Endodermal cell (in vitro differentiated cells): ENCODE measurements at regions not wholly inside any gene's neighbourhood (a gene's known extent, or its start where the extent isn't known, plus 50 kb on each side); places are given as distances from the start of the nearest gene placed in this dataset.

ENCODE experiments used
- DNase-seq: peaks from one replicate; pipeline ENCODE4 v3.0.0-alpha.2; 2017
- H3K27ac ChIP-seq: 2 replicates; pipeline ENCODE4 v1.5.1; 2013; ENCODE audit warnings: mild to moderate bottlenecking, low read depth, low read length, moderate library complexity
- H3K27me3 ChIP-seq: 2 replicates; pipeline ENCODE4 v1.6.1; 2013; ENCODE audit warnings: mild to moderate bottlenecking, low read length, moderate library complexity; ENCODE audit not compliant: insufficient read depth, control insufficient read depth, poor library complexity, severe bottlenecking
- H3K36me3 ChIP-seq: 2 replicates; pipeline ENCODE4 v1.7.0; 2013; ENCODE audit warnings: mild to moderate bottlenecking, low read length, moderate library complexity; ENCODE audit not compliant: control insufficient read depth, insufficient read depth
- H3K4me1 ChIP-seq: one replicate; pipeline ENCODE4 v1.7.0; 2013; ENCODE audit warnings: low read length; ENCODE audit not compliant: control insufficient read depth, insufficient read depth
- H3K4me3 ChIP-seq: 2 replicates; pipeline ENCODE4 v1.5.1; 2013; ENCODE audit warnings: mild to moderate bottlenecking, low read length, moderate library complexity
- H3K9ac ChIP-seq: 2 replicates; pipeline ENCODE4 v1.6.1; 2013; ENCODE audit warnings: mild to moderate bottlenecking, low read length, moderate library complexity; ENCODE audit not compliant: poor library complexity, severe bottlenecking; ENCODE audit errors: extremely low read depth
- H3K9me3 ChIP-seq: 2 replicates; pipeline ENCODE4 v1.6.1; 2013; ENCODE audit warnings: mild to moderate bottlenecking, low read length, moderate library complexity; ENCODE audit not compliant: control insufficient read depth
- H3K27ac Mint-ChIP-seq: 2 replicates; pipeline ENCODE4 v1.8.0; 2020; ENCODE audit warnings: mixed read lengths
- H3K27me3 Mint-ChIP-seq: 2 replicates; pipeline ENCODE4 v1.8.0; 2021; ENCODE audit warnings: mild to moderate bottlenecking, mixed read lengths; ENCODE audit not compliant: insufficient read depth
- H3K36me3 Mint-ChIP-seq: 2 replicates; pipeline ENCODE4 v1.8.0; 2020; ENCODE audit warnings: low read depth, mixed read lengths
- H3K4me1 Mint-ChIP-seq: 2 replicates; pipeline ENCODE4 v1.8.0; 2020; ENCODE audit warnings: mixed read lengths
- H3K4me3 Mint-ChIP-seq: 2 replicates; pipeline ENCODE4 v1.8.0; 2020; ENCODE audit warnings: mild to moderate bottlenecking, moderate library complexity, mixed read lengths
- H3K9me3 Mint-ChIP-seq: 2 replicates; pipeline ENCODE4 v1.8.0; 2020; ENCODE audit warnings: mild to moderate bottlenecking, mixed read lengths
- WGBS, 2 experiments: methylation state at CpG; one replicate each; pipeline versions ENCODE4 v1.1.5 to v1.1.7; 2013; ENCODE audit warnings: missing lambda C conversion rate in 2 of 2, mixed read lengths in 1 of 2; ENCODE audit not compliant: insufficient coverage in 1 of 2, insufficient read length in 1 of 2; 5-methylcytosine and 5-hydroxymethylcytosine counted together
- TF ChIP-seq, protein P1 (sequence below): fragments of 200-600 bp; sonication (generic); conservative IDR thresholded peaks from 2 replicates; pipeline ENCODE4 v1.5.0; 2021; ENCODE audit warnings: antibody characterized with exemption, mild to moderate bottlenecking

DNA sequence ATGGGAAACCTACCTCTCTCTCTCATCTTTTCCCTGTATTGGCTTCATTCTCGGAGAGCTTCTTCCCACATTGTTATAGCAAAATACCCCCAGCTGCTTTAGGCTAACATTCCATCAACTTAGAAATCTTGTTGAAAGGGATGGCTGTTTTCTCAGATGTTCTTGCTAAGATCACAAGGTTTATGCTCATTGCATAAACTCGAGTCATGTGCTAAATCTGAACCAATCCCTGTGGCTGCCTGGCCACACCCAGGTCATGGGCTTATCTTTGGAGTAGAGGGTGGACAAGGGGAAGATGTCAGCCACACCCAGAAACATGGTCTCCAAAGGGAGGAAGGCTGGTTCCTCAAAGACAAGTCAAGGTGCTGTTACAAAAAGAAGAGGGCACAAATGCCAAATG is 150.6 kb upstream of the UMPS start:
- Mint-ChIP-seq H3K4me1 (no peaks in the 10 kb centered on the region), H3K4me3 (no peak overlapping the region), H3K9me3 (no peaks in the 10 kb centered on the region), H3K27me3 (peaks cover 29% of the 10 kb centered on the region), H3K27ac (no peak overlapping the region), H3K36me3 (no peaks in the 10 kb centered on the region)
- no peaks in the 10 kb centered on the region for H3K9me3 ChIP-seq
- no peak for DNase-seq
- no peaks in the 10 kb centered on the region for H3K36me3 ChIP-seq
- no peak overlapping the region for H3K9ac ChIP-seq
- H3K27me3 ChIP-seq = peaks cover 15% of the 10 kb centered on the region
- TF ChIP-seq, protein P1, sequence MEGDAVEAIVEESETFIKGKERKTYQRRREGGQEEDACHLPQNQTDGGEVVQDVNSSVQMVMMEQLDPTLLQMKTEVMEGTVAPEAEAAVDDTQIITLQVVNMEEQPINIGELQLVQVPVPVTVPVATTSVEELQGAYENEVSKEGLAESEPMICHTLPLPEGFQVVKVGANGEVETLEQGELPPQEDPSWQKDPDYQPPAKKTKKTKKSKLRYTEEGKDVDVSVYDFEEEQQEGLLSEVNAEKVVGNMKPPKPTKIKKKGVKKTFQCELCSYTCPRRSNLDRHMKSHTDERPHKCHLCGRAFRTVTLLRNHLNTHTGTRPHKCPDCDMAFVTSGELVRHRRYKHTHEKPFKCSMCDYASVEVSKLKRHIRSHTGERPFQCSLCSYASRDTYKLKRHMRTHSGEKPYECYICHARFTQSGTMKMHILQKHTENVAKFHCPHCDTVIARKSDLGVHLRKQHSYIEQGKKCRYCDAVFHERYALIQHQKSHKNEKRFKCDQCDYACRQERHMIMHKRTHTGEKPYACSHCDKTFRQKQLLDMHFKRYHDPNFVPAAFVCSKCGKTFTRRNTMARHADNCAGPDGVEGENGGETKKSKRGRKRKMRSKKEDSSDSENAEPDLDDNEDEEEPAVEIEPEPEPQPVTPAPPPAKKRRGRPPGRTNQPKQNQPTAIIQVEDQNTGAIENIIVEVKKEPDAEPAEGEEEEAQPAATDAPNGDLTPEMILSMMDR = no peak
- no peak overlapping the region for H3K27ac ChIP-seq
- H3K4me1 ChIP-seq = no peaks in the 10 kb centered on the region
- no peak overlapping the region for H3K4me3 ChIP-seq
- WGBS, 2 experiments = 76 to 86% methylated on average over 2 of the region's 2 CpGs

DNA sequence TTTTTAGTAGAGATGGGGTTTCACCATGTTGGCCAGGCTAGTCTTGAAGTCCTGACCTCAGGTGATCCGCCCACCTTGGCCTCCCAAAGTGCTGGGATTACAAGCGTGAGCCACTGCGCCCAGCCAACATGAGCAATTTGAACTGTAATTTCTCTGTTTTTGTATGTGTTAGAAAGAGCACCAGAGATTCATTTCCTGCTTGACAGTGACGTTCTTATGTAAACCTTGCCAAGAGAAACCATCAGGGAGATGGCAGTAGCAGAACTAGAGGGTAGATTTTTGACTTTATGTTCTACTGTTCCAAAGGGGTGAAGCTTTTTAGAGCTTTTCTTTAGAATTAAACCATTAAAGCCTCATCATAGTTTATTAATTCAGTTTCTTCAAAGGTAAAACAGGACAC is 148.1 kb upstream of the UMPS start:
- no peak overlapping the region for H3K9ac ChIP-seq
- no peaks in the 10 kb centered on the region for H3K36me3 ChIP-seq
- Mint-ChIP-seq H3K4me3 (no peak overlapping the region), H3K27ac (no peak overlapping the region), H3K9me3 (no peaks in the 10 kb centered on the region), H3K27me3 (peaks cover 52% of the 10 kb centered on the region), H3K4me1 (peaks cover 23% of the 10 kb centered on the region), H3K36me3 (no peaks in the 10 kb centered on the region)
- TF ChIP-seq, protein P1 = no peak
- WGBS, 2 experiments = 88% methylated on average over 4 of the region's 4 CpGs
- H3K27me3 ChIP-seq = peaks cover 33% of the 10 kb centered on the region
- H3K4me3 ChIP-seq = no peak overlapping the region
- no peaks in the 10 kb centered on the region for H3K9me3 ChIP-seq
- DNase-seq = no peak
- H3K27ac ChIP-seq = no peak overlapping the region
- H3K4me1 ChIP-seq = peaks cover 14% of the 10 kb centered on the region

DNA sequence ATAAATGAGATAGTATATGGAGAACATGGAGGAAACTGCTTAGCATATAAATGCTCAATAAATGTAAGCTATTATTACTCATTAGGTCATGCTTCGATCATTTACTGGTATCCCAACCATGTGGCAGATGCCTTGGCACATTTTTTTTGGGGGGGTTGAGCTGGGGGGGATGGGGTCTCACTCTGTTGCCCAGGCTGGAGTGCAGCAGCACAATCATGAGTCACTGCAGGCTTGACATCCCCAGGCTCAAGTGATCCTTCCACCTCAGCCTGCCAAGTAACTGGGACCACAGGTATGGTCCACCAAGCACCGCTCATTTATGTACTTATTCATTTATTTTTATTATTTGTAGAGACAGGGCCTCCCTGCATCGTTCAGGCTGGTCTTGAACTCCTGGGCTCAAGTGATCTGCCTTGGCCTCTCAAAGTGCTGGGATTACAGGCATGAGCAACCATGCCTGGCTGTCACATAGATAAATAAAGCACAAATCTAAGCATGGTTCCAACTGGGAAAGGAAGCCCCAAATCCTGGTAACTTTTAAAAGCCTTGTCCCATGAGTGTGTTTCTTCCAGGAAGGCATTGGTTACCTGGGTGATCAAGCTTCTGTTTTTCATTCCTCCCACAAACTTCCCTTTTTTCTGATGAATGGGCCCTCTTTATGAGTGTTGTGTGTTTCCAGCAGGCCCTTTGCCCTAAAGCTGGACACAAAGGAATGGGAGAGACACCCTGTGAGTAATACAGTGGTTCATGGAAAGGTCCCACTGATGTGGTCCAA is 147.4 kb upstream of the UMPS start:
- Histone ChIP-seq H3K27me3 (peaks cover 33% of the 10 kb centered on the region), H3K4me1 (peaks cover 16% of the 10 kb centered on the region), H3K9ac (no peak overlapping the region), H3K4me3 (no peak overlapping the region), H3K9me3 (no peaks in the 10 kb centered on the region), H3K36me3 (no peaks in the 10 kb centered on the region), H3K27ac (no peak overlapping the region)
- Mint-ChIP-seq H3K27me3 (peaks cover 52% of the 10 kb centered on the region), H3K27ac (no peak overlapping the region), H3K4me1 (peaks cover 26% of the 10 kb centered on the region), H3K9me3 (no peaks in the 10 kb centered on the region), H3K4me3 (no peak overlapping the region), H3K36me3 (no peaks in the 10 kb centered on the region)
- TF ChIP-seq, protein P1 = no peak
- 60 to 76% methylated on average over 1 to 3 of the region's 3 CpGs for WGBS, 2 experiments
- no peak for DNase-seq
